ENCODE measurements at regions not wholly inside any gene's neighbourhood (a gene's known extent, or its start where the extent isn't known, plus 50 kb on each side); places are given as distances from the start of the nearest gene placed in this dataset.

- no peak for DNase-seq
Measured at GRCh38 chr6:147869869-147870268, 361.4 kb downstream of the SAMD5 start.

GRCh38 chr6:147870506-147871110 lies 362.1 kb downstream of the SAMD5 start:
- no peak for DNase-seq

- no peak for DNase-seq
Measured at GRCh38 chr6:147872002-147872401, 363.5 kb downstream of the SAMD5 start.

- DNase-seq = no peak
Measured at GRCh38 chr6:147873816-147874215, 365.3 kb downstream of the SAMD5 start.

GRCh38 chr6:147874322-147874721 lies 365.8 kb downstream of the SAMD5 start:
- no peak for DNase-seq

GRCh38 chr6:147879031-147879580 lies 370.6 kb downstream of the SAMD5 start:
- no peak for DNase-seq

GRCh38 chr6:147881432-147881831 lies 372.9 kb downstream of the SAMD5 start:
- no peak for DNase-seq

GRCh38 chr6:147888374-147888773 lies 379.9 kb downstream of the SAMD5 start:
- DNase-seq = no peak

- DNase-seq = no peak
Measured at GRCh38 chr6:147891671-147892070, 383.2 kb downstream of the SAMD5 start.

- no peak for DNase-seq
Measured at GRCh38 chr6:147892476-147892875, 384.0 kb downstream of the SAMD5 start.

GRCh38 chr6:147895272-147895671 lies 386.8 kb downstream of the SAMD5 start:
- DNase-seq = no peak

- DNase-seq = no peak
Measured at GRCh38 chr6:147900247-147900830, 391.8 kb downstream of the SAMD5 start.

GRCh38 chr6:147903321-147903720 lies 394.8 kb downstream of the SAMD5 start:
- DNase-seq = no peak

- no peak for DNase-seq
Measured at GRCh38 chr6:147903931-147904330, 395.4 kb downstream of the SAMD5 start.

- no peak for DNase-seq
Measured at GRCh38 chr6:147904416-147904815, 395.9 kb downstream of the SAMD5 start.

GRCh38 chr6:147905711-147906110 lies 397.2 kb downstream of the SAMD5 start:
- no peak for DNase-seq

GRCh38 chr6:147906361-147906760 lies 397.9 kb downstream of the SAMD5 start:
- no peak for DNase-seq

GRCh38 chr6:147909640-147910039 lies 401.1 kb downstream of the SAMD5 start:
- DNase-seq = no peak

- no peak for DNase-seq
Measured at GRCh38 chr6:147910281-147910680, 401.8 kb downstream of the SAMD5 start.

GRCh38 chr6:147911057-147911456 lies 402.6 kb downstream of the SAMD5 start:
- DNase-seq = no peak

- DNase-seq = no peak
Measured at GRCh38 chr6:147911686-147912085, 403.2 kb downstream of the SAMD5 start.

GRCh38 chr6:147922799-147923198 lies 414.3 kb downstream of the SAMD5 start:
- no peak for DNase-seq

GRCh38 chr6:147924598-147924997 lies 416.1 kb downstream of the SAMD5 start:
- DNase-seq = no peak

- no peak for DNase-seq
Measured at GRCh38 chr6:147925826-147926225, 416.8 kb upstream of the SASH1 start.

- no peak for DNase-seq
Measured at GRCh38 chr6:147930745-147931144, 411.9 kb upstream of the SASH1 start.

Data from activated gamma-delta T cell treated with Interleukin-2 at 50 U/mL for 16 hours (primary cell).